Upper lobe of left lung (tissue), 6 donors: ENCODE measurements at regions not wholly inside any gene's neighbourhood (a gene's known extent, or its start where the extent isn't known, plus 50 kb on each side); places are given as distances from the start of the nearest gene placed in this dataset.

Source experiments
- ATAC-seq, 2 donors: fragments of 200-7000 bp; cut with Tn5 transposase; one replicate each; pipeline ENCODE4 v1.9.1; 2022; ENCODE audit warnings: mild to moderate bottlenecking in 2 of 2, moderate library complexity in 2 of 2; ENCODE audit not compliant: low FRiP score in 2 of 2
- DNase-seq, 2 donors: peaks; one replicate each; pipeline ENCODE4 v3.0.0-alpha.2; 2019 to 2020
- H3K27ac ChIP-seq, 4 donors: fragments of 200-600 bp; sonication (generic); one replicate each; pipeline ENCODE4 v1.5.1; 2016 to 2019
- H3K27me3 ChIP-seq, 4 donors: fragments of 200-600 bp; sonication (generic); one replicate each; pipeline ENCODE4 v1.5.1; 2017 to 2019
- H3K36me3 ChIP-seq, 4 donors: fragments of 200-600 bp; sonication (generic); one replicate each; pipeline ENCODE4 v1.5.1; 2016 to 2019
- H3K4me1 ChIP-seq, 4 donors: fragments of 200-600 bp; sonication (generic); one replicate each; pipeline ENCODE4 v1.5.1; 2018 to 2019
- H3K4me3 ChIP-seq, 4 donors: fragments of 200-600 bp; sonication (generic); one replicate each; pipeline ENCODE4 v1.5.1; 2017 to 2019; ENCODE audit warnings: mild to moderate bottlenecking in 2 of 4, moderate library complexity in 1 of 4
- H3K9me3 ChIP-seq, 4 donors: fragments of 200-600 bp; sonication (generic); one replicate each; pipeline ENCODE4 v1.5.1; 2018 to 2019
- EP300 ChIP-seq, 4 donors: sonication (generic); formaldehyde crosslinking; IDR thresholded peaks; one replicate each; pipeline ENCODE4 v1.5.1; 2017; ENCODE audit warnings: antibody characterized with exemption in 4 of 4, control low read depth in 2 of 4
- POLR2A ChIP-seq, 4 donors: fragments of 450-650 bp; IDR thresholded peaks; one replicate each; pipeline ENCODE4 v1.5.1; 2016 to 2017; ENCODE audit warnings: antibody characterized with exemption in 4 of 4, mild to moderate bottlenecking in 2 of 4
- POLR2AphosphoS5 ChIP-seq, 2 donors: sonication (generic); formaldehyde crosslinking; IDR thresholded peaks; one replicate each; pipeline ENCODE4 v1.5.1; 2017; ENCODE audit warnings: antibody characterized with exemption in 2 of 2
- WGBS, 2 donors: methylation state at CpG; one replicate each; pipeline ENCODE4 v1.1.5; 2017 to 2018; 5-methylcytosine and 5-hydroxymethylcytosine counted together
- TF ChIP-seq, protein P1 (sequence below), 6 experiments: fragments of 450-650 bp in 4 of 6; fragments of 200-600 bp in 2 of 6; sonication (generic) in 2 of 6; IDR thresholded peaks; one replicate each; pipeline ENCODE4 v1.5.1; 2016 to 2019; ENCODE audit warnings: antibody characterized with exemption in 6 of 6
- donor health status: DM: no; HTN: no; CAD: no; lungs with moderate emphysema.
- donor health status: DM: no; HTN: yes; CAD: no; lungs with severe emphysema.

DNA sequence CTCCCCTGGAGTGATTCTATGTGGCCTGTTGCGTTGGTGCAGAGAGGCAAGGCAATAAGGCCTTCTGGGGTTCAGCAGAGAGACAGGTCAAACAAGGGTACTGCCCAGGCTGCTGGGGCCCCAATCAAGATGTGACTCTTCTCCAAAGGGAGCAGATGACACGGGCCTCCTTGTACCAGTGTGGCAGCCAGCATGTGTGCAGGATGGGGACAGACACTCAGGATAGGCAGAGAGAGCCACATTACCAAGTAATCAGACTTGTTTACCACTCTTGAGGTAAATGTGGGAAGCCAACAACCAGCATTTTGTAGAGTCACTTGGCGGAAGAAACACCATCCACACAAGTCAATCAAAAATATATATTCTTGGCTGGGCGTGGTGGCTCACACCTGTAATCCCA lies 95.3 kb upstream of the DLG1 start:
- TF ChIP-seq POLR2A (IDR thresholded peaks at IDR 0.05) (no peak), EP300 (IDR thresholded peaks at IDR 0.05) (no peak), POLR2AphosphoS5 (IDR thresholded peaks at IDR 0.05) (no peak)
- TF ChIP-seq, protein P1, sequence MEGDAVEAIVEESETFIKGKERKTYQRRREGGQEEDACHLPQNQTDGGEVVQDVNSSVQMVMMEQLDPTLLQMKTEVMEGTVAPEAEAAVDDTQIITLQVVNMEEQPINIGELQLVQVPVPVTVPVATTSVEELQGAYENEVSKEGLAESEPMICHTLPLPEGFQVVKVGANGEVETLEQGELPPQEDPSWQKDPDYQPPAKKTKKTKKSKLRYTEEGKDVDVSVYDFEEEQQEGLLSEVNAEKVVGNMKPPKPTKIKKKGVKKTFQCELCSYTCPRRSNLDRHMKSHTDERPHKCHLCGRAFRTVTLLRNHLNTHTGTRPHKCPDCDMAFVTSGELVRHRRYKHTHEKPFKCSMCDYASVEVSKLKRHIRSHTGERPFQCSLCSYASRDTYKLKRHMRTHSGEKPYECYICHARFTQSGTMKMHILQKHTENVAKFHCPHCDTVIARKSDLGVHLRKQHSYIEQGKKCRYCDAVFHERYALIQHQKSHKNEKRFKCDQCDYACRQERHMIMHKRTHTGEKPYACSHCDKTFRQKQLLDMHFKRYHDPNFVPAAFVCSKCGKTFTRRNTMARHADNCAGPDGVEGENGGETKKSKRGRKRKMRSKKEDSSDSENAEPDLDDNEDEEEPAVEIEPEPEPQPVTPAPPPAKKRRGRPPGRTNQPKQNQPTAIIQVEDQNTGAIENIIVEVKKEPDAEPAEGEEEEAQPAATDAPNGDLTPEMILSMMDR (IDR thresholded peaks at IDR 0.05) = no peak
- Histone ChIP-seq H3K4me1 (no peaks in the 10 kb centered on the region), H3K27ac (no peak overlapping the region), H3K36me3 (no peaks in the 10 kb centered on the region), H3K4me3 (no peak overlapping the region), H3K27me3 (no peaks in the 10 kb centered on the region), H3K9me3 (no peaks in the 10 kb centered on the region)
- 84 to 90% methylated on average over 4 of the region's 4 CpGs for WGBS, 2 donors
- DNase-seq (no peak), ATAC-seq (no peak)

DNA sequence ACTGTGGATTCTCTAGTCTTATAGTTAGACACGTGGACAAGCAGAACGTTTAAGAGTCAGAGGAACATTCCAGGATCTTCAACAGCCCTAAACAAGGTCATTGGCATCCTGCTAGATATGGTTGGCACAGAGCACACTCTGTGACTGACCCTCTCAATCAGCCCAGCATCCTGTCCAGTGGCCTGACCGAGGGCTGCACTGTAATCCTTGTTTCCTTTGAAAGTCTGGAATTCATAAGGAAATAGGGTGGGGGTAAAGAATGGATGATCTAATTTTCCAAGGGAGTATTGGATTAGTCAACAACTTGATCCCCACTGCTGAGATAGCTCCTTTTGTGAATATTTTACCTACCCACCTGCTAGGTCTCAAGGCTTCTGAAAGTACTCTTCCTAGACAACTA lies 94.5 kb upstream of the DLG1 start:
- Histone ChIP-seq H3K27ac (no peak overlapping the region), H3K4me1 (no peaks in the 10 kb centered on the region), H3K9me3 (no peaks in the 10 kb centered on the region), H3K36me3 (no peaks in the 10 kb centered on the region), H3K4me3 (no peak overlapping the region), H3K27me3 (no peaks in the 10 kb centered on the region)
- ATAC-seq (no peak), DNase-seq (no peak)
- TF ChIP-seq POLR2A (IDR thresholded peaks at IDR 0.05) (no peak), POLR2AphosphoS5 (IDR thresholded peaks at IDR 0.05) (no peak), EP300 (IDR thresholded peaks at IDR 0.05) (no peak)
- TF ChIP-seq, protein P1 (IDR thresholded peaks at IDR 0.05) = no peak
- 50 to 52% methylated on average over 3 of the region's 3 CpGs for WGBS, 2 donors

DNA sequence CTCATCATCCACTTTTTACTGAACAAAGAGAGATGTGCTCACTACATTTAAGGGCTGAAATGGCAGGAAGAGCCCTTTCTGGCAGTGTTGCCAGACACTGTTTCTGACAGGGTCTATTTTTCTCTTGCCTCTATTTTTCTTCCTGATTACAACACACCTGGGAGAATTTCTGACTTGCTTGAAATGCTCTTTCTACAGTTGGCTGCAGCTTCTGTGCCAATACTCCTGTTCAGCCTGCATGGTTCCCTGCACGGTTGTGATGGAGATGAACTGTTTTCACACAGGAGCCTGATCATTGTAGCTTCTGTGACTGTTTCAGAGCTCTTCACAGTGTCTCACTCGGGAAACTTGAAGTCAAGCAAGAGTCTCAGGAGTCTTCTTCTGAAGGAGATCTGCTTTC lies 83.0 kb upstream of the DLG1 start:
- Histone ChIP-seq H3K9me3 (no peaks in the 10 kb centered on the region), H3K4me1 (peaks cover 0 to 5% (median 1%) of the 10 kb centered on the region in 4 donors), H3K36me3 (no peaks in the 10 kb centered on the region), H3K4me3 (no peak overlapping the region), H3K27ac (no peak overlapping the region), H3K27me3 (no peaks in the 10 kb centered on the region)
- TF ChIP-seq, protein P1 (IDR thresholded peaks at IDR 0.05) = no peak
- TF ChIP-seq POLR2AphosphoS5 (IDR thresholded peaks at IDR 0.05) (no peak), EP300 (IDR thresholded peaks at IDR 0.05) (no peak), POLR2A (IDR thresholded peaks at IDR 0.05) (no peak)
- ATAC-seq = no peak
- WGBS, 2 donors = 73 to 78% methylated on average over 2 of the region's 2 CpGs
- DNase-seq = no peak

DNA sequence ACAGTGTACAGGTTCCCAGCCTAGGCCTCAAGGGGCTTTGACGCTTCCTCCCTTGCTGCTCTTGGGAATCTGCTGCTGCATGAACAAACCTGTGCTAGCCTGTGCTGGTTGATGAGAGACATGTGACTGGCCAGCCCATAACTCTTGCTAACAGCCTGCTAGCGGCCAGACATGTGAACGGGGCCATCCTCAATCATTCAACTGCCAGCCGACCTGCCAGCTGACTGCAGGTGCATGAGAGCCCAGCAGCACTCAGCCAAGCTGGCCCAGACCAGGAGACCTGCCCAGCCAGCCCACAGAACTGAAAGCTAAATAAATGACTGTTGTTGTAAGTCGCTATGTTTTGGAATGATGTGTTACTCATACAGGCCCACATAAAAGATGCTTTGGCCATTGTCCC lies 82.4 kb upstream of the DLG1 start:
- WGBS, 2 donors = 71 to 88% methylated on average over 2 to 5 of the region's 5 CpGs
- Histone ChIP-seq H3K27me3 (no peaks in the 10 kb centered on the region), H3K4me1 (peaks cover 0 to 5% (median 1%) of the 10 kb centered on the region in 4 donors), H3K9me3 (no peaks in the 10 kb centered on the region), H3K36me3 (no peaks in the 10 kb centered on the region), H3K4me3 (no peak overlapping the region), H3K27ac (no peak overlapping the region)
- TF ChIP-seq POLR2AphosphoS5 (IDR thresholded peaks at IDR 0.05) (no peak), POLR2A (IDR thresholded peaks at IDR 0.05) (no peak), EP300 (IDR thresholded peaks at IDR 0.05) (no peak)
- TF ChIP-seq, protein P1 (IDR thresholded peaks at IDR 0.05) = no peak
- DNase-seq (peak in 1 of 2 donors; percentile 20), ATAC-seq (no peak)

DNA sequence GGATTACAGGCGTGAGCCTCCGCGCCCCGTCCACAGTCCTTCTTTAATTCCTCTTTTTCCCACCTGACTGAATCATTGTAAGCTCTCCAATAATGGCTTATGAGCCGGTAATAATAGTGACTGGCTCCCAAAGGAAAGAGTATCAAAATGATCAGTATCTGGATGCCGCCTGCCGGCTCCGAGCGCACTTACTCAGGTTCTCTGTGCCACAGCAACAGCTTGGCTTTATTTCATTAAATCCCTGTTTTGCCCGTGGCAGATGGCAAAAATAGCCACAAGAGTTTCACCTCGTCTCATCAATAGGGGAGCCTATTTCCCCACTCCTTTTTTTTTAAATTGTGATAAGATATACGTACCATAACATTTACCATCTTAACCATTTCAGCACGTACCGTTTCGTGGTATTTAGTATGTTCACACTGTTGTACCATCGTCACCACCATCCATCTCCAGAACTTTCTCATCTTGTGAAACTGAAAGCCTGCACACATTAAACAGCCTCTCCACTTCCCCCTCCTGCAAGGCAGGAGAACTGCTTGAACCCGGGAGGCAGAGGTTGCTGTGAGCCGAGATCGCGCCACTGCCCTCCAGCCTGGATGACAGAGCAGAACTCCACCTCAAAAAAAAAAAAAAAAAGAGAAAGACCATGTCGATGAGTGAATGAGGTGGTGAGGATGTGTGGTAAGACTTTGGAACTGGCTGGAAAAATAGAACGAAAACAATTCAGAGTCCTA lies 80.7 kb upstream of the DLG1 start:
- ATAC-seq = no peak
- DNase-seq = peak in 1 of 2 donors; percentile 22
- H3K4me3 ChIP-seq = no peak overlapping the region
- TF ChIP-seq POLR2AphosphoS5 (IDR thresholded peaks at IDR 0.05) = no peak
- TF ChIP-seq POLR2A (IDR thresholded peaks at IDR 0.05) = no peak
- TF ChIP-seq EP300 (IDR thresholded peaks at IDR 0.05) = no peak
- TF ChIP-seq, protein P1 (IDR thresholded peaks at IDR 0.05) = no peak
- H3K9me3 ChIP-seq = no peaks in the 10 kb centered on the region
- WGBS, 2 donors = 85 to 87% methylated on average over 22 of the region's 22 CpGs
- H3K27me3 ChIP-seq = no peaks in the 10 kb centered on the region
- peaks cover 0 to 5% (median 1%) of the 10 kb centered on the region in 4 donors for H3K4me1 ChIP-seq
- H3K27ac ChIP-seq = no peak overlapping the region
- no peaks in the 10 kb centered on the region for H3K36me3 ChIP-seq
